H9 (cell line): ENCODE measurements at regions not wholly inside any gene's neighbourhood (a gene's known extent, or its start where the extent isn't known, plus 50 kb on each side); places are given as distances from the start of the nearest gene placed in this dataset.

Source experiments
- DNase-seq: peaks from one replicate; pipeline ENCODE4 v3.0.0-alpha.2; 2017
- H2AFZ ChIP-seq: one replicate; pipeline ENCODE4 v1.6.1; 2013; ENCODE audit warnings: mild to moderate bottlenecking, low read length, control low read depth, moderate library complexity
- H2AK5ac ChIP-seq: 2 replicates; pipeline ENCODE4 v1.6.1; 2013; ENCODE audit warnings: low read length, control low read depth, mixed read lengths; ENCODE audit not compliant: insufficient read length
- H2BK120ac ChIP-seq: one replicate; pipeline ENCODE4 v1.6.1; 2013; ENCODE audit warnings: low read depth, mild to moderate bottlenecking, low read length, control low read depth, inconsistent platforms; ENCODE audit not compliant: poor library complexity, severe bottlenecking
- H2BK12ac ChIP-seq: 2 replicates; pipeline ENCODE4 v1.6.1; 2013; ENCODE audit warnings: low read length, control low read depth, mixed read lengths, low read depth; ENCODE audit not compliant: insufficient read length
- H2BK15ac ChIP-seq: 2 replicates; pipeline ENCODE4 v1.6.1; 2013; ENCODE audit warnings: low read depth, low read length, control low read depth
- H2BK20ac ChIP-seq: one replicate; pipeline ENCODE4 v1.6.1; 2013; ENCODE audit warnings: low read depth, mild to moderate bottlenecking, low read length, control low read depth, inconsistent platforms; ENCODE audit not compliant: poor library complexity, severe bottlenecking
- H2BK5ac ChIP-seq: 2 replicates; pipeline ENCODE4 v1.6.1; 2013; ENCODE audit warnings: low read length, control low read depth, mixed read lengths; ENCODE audit not compliant: insufficient read length
- H3K14ac ChIP-seq: 2 replicates; pipeline ENCODE4 v1.6.1; 2013; ENCODE audit warnings: low read length, control low read depth; ENCODE audit not compliant: insufficient read depth
- H3K18ac ChIP-seq: 2 replicates; pipeline ENCODE4 v1.6.1; 2013; ENCODE audit warnings: low read depth, mild to moderate bottlenecking, mixed read lengths, low read length, control low read depth; ENCODE audit not compliant: insufficient read length
- H3K23ac ChIP-seq: 2 replicates; pipeline ENCODE4 v1.6.1; 2013; ENCODE audit warnings: low read length, control low read depth, mixed read lengths, low read depth; ENCODE audit not compliant: insufficient read length
- H3K23me2 ChIP-seq: 2 replicates; pipeline ENCODE4 v1.6.1; 2013; ENCODE audit warnings: low read depth, mild to moderate bottlenecking, mixed read lengths, low read length, control low read depth; ENCODE audit not compliant: insufficient read length, poor library complexity, severe bottlenecking
- H3K27ac ChIP-seq: 2 replicates; pipeline ENCODE4 v1.5.1; 2013; ENCODE audit warnings: low read length, control low read depth, mixed read lengths, low read depth; ENCODE audit not compliant: insufficient read length
- H3K27me3 ChIP-seq: 2 replicates; pipeline ENCODE4 v1.6.1; 2013; ENCODE audit warnings: low read length, control low read depth, inconsistent platforms; ENCODE audit not compliant: insufficient read depth
- H3K4ac ChIP-seq: 2 replicates; pipeline ENCODE4 v1.6.1; 2013; ENCODE audit warnings: low read depth, mild to moderate bottlenecking, control low read depth, inconsistent platforms, low read length, moderate library complexity
- H3K4me1 ChIP-seq: 2 replicates; pipeline ENCODE4 v1.6.1; 2013; ENCODE audit warnings: low read length, control low read depth, inconsistent platforms; ENCODE audit not compliant: insufficient read depth
- H3K4me2 ChIP-seq: 2 replicates; pipeline ENCODE4 v1.6.1; 2013; ENCODE audit warnings: low read length, control low read depth, mixed read lengths; ENCODE audit not compliant: insufficient read length, insufficient read depth
- H3K56ac ChIP-seq: 2 replicates; pipeline ENCODE4 v1.6.1; 2013; ENCODE audit warnings: low read depth, mild to moderate bottlenecking, mixed read lengths, low read length, control low read depth; ENCODE audit not compliant: insufficient read length
- H3K79me1 ChIP-seq: 2 replicates; pipeline ENCODE4 v1.6.1; 2013; ENCODE audit warnings: low read depth, mild to moderate bottlenecking, moderate library complexity, low read length, control low read depth, inconsistent platforms; ENCODE audit not compliant: insufficient read depth, poor library complexity, severe bottlenecking
- H3K79me2 ChIP-seq: 2 replicates; pipeline ENCODE4 v1.6.1; 2013; ENCODE audit warnings: low read length, control low read depth, inconsistent platforms; ENCODE audit not compliant: insufficient read depth
- H3K9ac ChIP-seq: 2 replicates; pipeline ENCODE4 v1.6.1; 2013; ENCODE audit warnings: low read length, control low read depth, mixed read lengths; ENCODE audit not compliant: insufficient read length; ENCODE audit errors: extremely low read depth
- H3K9me3 ChIP-seq: one replicate; pipeline ENCODE4 v1.6.1; 2013; ENCODE audit warnings: low read depth, low read length, inconsistent platforms; ENCODE audit not compliant: control insufficient read depth
- H3T11ph ChIP-seq: one replicate; pipeline ENCODE4 v1.6.1; 2013; ENCODE audit warnings: mild to moderate bottlenecking, low read length, control low read depth, inconsistent platforms
- H4K20me1 ChIP-seq: one replicate; pipeline ENCODE4 v1.6.1; 2013; ENCODE audit not compliant: control insufficient read depth, insufficient read length, insufficient read depth
- H4K5ac ChIP-seq: 2 replicates; pipeline ENCODE4 v1.6.1; 2013; ENCODE audit warnings: low read depth, mild to moderate bottlenecking, mixed read lengths, low read length, control low read depth; ENCODE audit not compliant: insufficient read length
- H4K8ac ChIP-seq: replicated peaks from 2 replicates; pipeline ENCODE4 v1.6.1; 2013; ENCODE audit warnings: low read length, control low read depth, mixed read lengths, low read depth; ENCODE audit not compliant: insufficient read length
- H4K91ac ChIP-seq: 2 replicates; pipeline ENCODE4 v1.6.1; 2013; ENCODE audit warnings: low read depth, mild to moderate bottlenecking, moderate library complexity, mixed read lengths, low read length, control low read depth; ENCODE audit not compliant: insufficient read length
- H3K27ac Mint-ChIP-seq, 3 experiments: 2 replicates in 2 of 3; 3 replicates in 1 of 3; pipeline ENCODE4 v1.8.0; 2020 to 2021; ENCODE audit warnings: mixed read lengths in 3 of 3, mild to moderate bottlenecking in 1 of 3, moderate library complexity in 1 of 3
- H3K27me3 Mint-ChIP-seq: 2 replicates; pipeline ENCODE4 v1.8.0; 2021; ENCODE audit warnings: low read depth, mild to moderate bottlenecking, moderate library complexity, mixed read lengths
- H3K36me3 Mint-ChIP-seq, 3 experiments: 2 replicates in 2 of 3; 3 replicates in 1 of 3; pipeline ENCODE4 v1.8.0; 2020 to 2021; ENCODE audit warnings: low read depth in 3 of 3, mixed read lengths in 3 of 3; ENCODE audit not compliant: insufficient read depth in 1 of 3
- H3K4me1 Mint-ChIP-seq, 2 experiments: 2 replicates each; pipeline ENCODE4 v1.8.0; 2020; ENCODE audit warnings: mixed read lengths in 2 of 2
- H3K4me3 Mint-ChIP-seq, 2 experiments: 2 replicates in 1 of 2; 3 replicates in 1 of 2; pipeline ENCODE4 v1.8.0; 2020 to 2021; ENCODE audit warnings: mild to moderate bottlenecking in 2 of 2, mixed read lengths in 2 of 2, moderate library complexity in 1 of 2
- H3K9me3 Mint-ChIP-seq, 2 experiments: 2 replicates in 1 of 2; 3 replicates in 1 of 2; pipeline ENCODE4 v1.8.0; 2020; ENCODE audit warnings: mild to moderate bottlenecking in 2 of 2, mixed read lengths in 2 of 2, moderate library complexity in 1 of 2
- WGBS: extraction: QIAGEN DNeasy Blood & Tissue Kit; methylation state at CpG from one replicate; pipeline ENCODE4 v1.1.7; 2013; ENCODE audit warnings: missing lambda C conversion rate, low lambda C conversion rate, mixed read lengths; ENCODE audit not compliant: insufficient read length; ENCODE audit errors: extremely low coverage; 5-methylcytosine and 5-hydroxymethylcytosine counted together
- TF ChIP-seq, protein P1 (sequence below): fragments of 200-600 bp; sonication (generic); conservative IDR thresholded peaks from 3 replicates; pipeline ENCODE4 v1.8.0; 2021; ENCODE audit warnings: antibody characterized with exemption, mild to moderate bottlenecking

GRCh38 chr5:96326902-96327301 is 106.1 kb downstream of the PCSK1 start:
- H4K91ac ChIP-seq = no peak overlapping the region

More at GRCh38 chr5:96326902-96327301, 106.1 kb downstream of the PCSK1 start:
- no peak overlapping the region for H3K4me2 ChIP-seq
- no peaks in the 10 kb centered on the region for H3K27me3 ChIP-seq
- no peak overlapping the region for H3K4ac ChIP-seq
- no peaks in the 10 kb centered on the region for H3K4me1 ChIP-seq
- H2BK12ac ChIP-seq = no peak overlapping the region
- no peak overlapping the region for H3K18ac ChIP-seq
- no peak overlapping the region for H2BK120ac ChIP-seq
- no CpG with 5 or more reads among the region's 4 CpGs for WGBS
- no peaks in the 10 kb centered on the region for H3K23me2 ChIP-seq
- no peak overlapping the region for H3K56ac ChIP-seq
- DNase-seq = no peak
- H3K4me3 Mint-ChIP-seq = no peak overlapping the region
- H3K27ac Mint-ChIP-seq = no peak overlapping the region
- no peak overlapping the region for H3K14ac ChIP-seq
- H3K4me1 Mint-ChIP-seq = peaks cover 7% of the 10 kb centered on the region in 2 experiments
- no peak overlapping the region for H3T11ph ChIP-seq
- H3K79me2 ChIP-seq = no peaks in the 10 kb centered on the region
- no peak overlapping the region for H2AK5ac ChIP-seq
- no peak overlapping the region for H2BK20ac ChIP-seq
- no peaks in the 10 kb centered on the region for H4K20me1 ChIP-seq
- no peaks in the 10 kb centered on the region for H3K9me3 ChIP-seq
- H3K79me1 ChIP-seq = no peaks in the 10 kb centered on the region
- no peak overlapping the region for H4K8ac ChIP-seq
- no peak overlapping the region for H4K5ac ChIP-seq
- H2AFZ ChIP-seq = no peak overlapping the region
- no peaks in the 10 kb centered on the region for H3K9me3 Mint-ChIP-seq
- no peak overlapping the region for H3K9ac ChIP-seq
- H2BK15ac ChIP-seq = no peak overlapping the region
- H3K27me3 Mint-ChIP-seq = no peaks in the 10 kb centered on the region
- H3K23ac ChIP-seq = no peak overlapping the region
- no peak overlapping the region for H3K27ac ChIP-seq
- H2BK5ac ChIP-seq = no peak overlapping the region
- no peaks in the 10 kb centered on the region for H3K36me3 Mint-ChIP-seq
- TF ChIP-seq, protein P1, sequence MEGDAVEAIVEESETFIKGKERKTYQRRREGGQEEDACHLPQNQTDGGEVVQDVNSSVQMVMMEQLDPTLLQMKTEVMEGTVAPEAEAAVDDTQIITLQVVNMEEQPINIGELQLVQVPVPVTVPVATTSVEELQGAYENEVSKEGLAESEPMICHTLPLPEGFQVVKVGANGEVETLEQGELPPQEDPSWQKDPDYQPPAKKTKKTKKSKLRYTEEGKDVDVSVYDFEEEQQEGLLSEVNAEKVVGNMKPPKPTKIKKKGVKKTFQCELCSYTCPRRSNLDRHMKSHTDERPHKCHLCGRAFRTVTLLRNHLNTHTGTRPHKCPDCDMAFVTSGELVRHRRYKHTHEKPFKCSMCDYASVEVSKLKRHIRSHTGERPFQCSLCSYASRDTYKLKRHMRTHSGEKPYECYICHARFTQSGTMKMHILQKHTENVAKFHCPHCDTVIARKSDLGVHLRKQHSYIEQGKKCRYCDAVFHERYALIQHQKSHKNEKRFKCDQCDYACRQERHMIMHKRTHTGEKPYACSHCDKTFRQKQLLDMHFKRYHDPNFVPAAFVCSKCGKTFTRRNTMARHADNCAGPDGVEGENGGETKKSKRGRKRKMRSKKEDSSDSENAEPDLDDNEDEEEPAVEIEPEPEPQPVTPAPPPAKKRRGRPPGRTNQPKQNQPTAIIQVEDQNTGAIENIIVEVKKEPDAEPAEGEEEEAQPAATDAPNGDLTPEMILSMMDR = no peak
